Immature natural killer cell (primary cell): ENCODE measurements at regions not wholly inside any gene's neighbourhood (a gene's known extent, or its start where the extent isn't known, plus 50 kb on each side); places are given as distances from the start of the nearest gene placed in this dataset.

Experiments
- DNase-seq, 3 donors: peaks; one replicate each; pipeline ENCODE4 v3.0.0; 2022; ENCODE audit warnings: mixed read lengths in 1 of 3
- H3K27ac Mint-ChIP-seq, 6 donors: one replicate each; pipeline ENCODE4 v1.8.0; 2020; ENCODE audit warnings: mixed read lengths in 6 of 6, mild to moderate bottlenecking in 5 of 6, inconsistent platforms in 4 of 6, moderate library complexity in 3 of 6
- H3K27me3 Mint-ChIP-seq, 3 donors: one replicate each; pipeline ENCODE4 v1.8.0; 2020 to 2021; ENCODE audit warnings: low read depth in 3 of 3, mild to moderate bottlenecking in 3 of 3, mixed read lengths in 3 of 3, moderate library complexity in 3 of 3, inconsistent platforms in 1 of 3
- H3K36me3 Mint-ChIP-seq, 3 donors: one replicate each; pipeline ENCODE4 v1.8.0; 2020; ENCODE audit warnings: mixed read lengths in 3 of 3, inconsistent platforms in 2 of 3, mild to moderate bottlenecking in 2 of 3
- H3K4me1 Mint-ChIP-seq, 2 donors: one replicate each; pipeline ENCODE4 v1.8.0; 2020; ENCODE audit warnings: inconsistent platforms in 2 of 2, mild to moderate bottlenecking in 2 of 2, mixed read lengths in 2 of 2, moderate library complexity in 1 of 2
- H3K4me3 Mint-ChIP-seq, 5 donors: one replicate each; pipeline ENCODE4 v1.8.0; 2020; ENCODE audit warnings: mild to moderate bottlenecking in 5 of 5, mixed read lengths in 5 of 5, inconsistent platforms in 3 of 5, moderate library complexity in 3 of 5
- H3K9me3 Mint-ChIP-seq, 6 donors: one replicate each; pipeline ENCODE4 v1.8.0; 2020; ENCODE audit warnings: mild to moderate bottlenecking in 6 of 6, mixed read lengths in 6 of 6, inconsistent platforms in 4 of 6, moderate library complexity in 3 of 6

DNA sequence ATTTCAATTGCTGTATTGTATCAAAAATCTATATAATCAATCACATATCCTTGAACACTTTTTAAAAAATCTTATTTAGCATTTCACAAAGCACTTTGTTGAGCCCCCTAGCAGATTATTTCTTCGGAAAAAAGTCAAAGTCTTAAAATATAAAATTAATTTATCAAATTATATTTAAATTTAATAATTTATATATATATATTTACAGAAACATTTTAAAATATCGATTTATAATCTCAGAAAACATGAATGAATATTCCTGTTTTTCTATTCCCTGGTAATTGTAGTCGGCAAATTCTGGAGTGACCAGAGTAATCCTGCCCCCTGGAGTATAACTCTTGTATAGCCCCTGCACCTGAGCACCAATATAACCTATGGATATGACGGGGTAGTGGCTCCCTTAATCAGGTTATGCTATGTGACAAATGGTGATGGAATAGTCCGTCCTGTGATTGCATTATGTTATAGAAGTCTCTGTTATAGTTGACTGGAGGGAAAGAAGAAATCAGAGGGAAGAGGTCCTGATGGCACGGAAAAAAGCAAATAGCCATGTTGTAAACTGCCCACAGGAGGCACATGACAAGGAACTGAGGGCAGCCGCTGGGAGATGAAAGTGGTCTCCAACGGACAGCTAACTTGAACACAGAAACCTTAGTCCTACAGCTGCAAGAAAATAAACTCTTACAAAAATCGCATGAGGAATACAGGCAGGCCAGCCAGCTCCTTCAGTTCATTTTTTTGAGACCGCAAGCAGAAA lies 1092.3 kb downstream of the ARAP2 start:
- peaks cover 0 to 14% (median 6%) of the 10 kb centered on the region in 6 donors for H3K9me3 Mint-ChIP-seq

DNA sequence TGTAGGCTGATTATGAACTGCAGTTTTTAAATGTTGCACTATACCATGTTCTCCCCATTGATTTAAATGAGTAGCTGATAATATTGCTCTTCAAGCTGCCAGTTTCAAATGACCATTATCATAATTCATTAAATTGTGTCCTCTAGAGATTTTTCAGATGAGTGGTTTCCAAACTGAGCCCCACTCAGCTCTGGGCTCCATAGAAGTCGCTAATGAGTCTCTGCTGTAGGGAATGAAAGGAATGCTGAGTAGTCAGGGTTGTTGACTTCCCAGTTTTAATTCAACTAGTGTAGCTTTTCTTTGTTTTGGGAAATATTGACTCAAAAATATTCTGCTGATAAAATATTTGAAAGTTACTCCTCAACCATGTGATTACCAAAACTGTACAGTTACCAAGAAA lies 1081.1 kb downstream of the ARAP2 start:
- Mint-ChIP-seq H3K27me3 (no peaks in the 10 kb centered on the region), H3K4me3 (no peak overlapping the region), H3K4me1 (no peaks in the 10 kb centered on the region), H3K27ac (no peak overlapping the region), H3K36me3 (no peaks in the 10 kb centered on the region), H3K9me3 (peaks cover 0 to 22% (median 4%) of the 10 kb centered on the region in 6 donors)
- DNase-seq: no peak

More for the DNA sequence above, 1092.3 kb downstream of the ARAP2 start:
- no peak overlapping the region for H3K27ac Mint-ChIP-seq
- no peak overlapping the region for H3K4me3 Mint-ChIP-seq
- no peaks in the 10 kb centered on the region for H3K4me1 Mint-ChIP-seq
- DNase-seq: no peak
- peaks cover 0 to 1% (median 0%) of the 10 kb centered on the region in 3 donors for H3K27me3 Mint-ChIP-seq
- no peaks in the 10 kb centered on the region for H3K36me3 Mint-ChIP-seq

- Mint-ChIP-seq H3K4me1 (no peaks in the 10 kb centered on the region), H3K36me3 (no peaks in the 10 kb centered on the region), H3K27me3 (no peaks in the 10 kb centered on the region), H3K9me3 (peaks cover 0 to 20% (median 4%) of the 10 kb centered on the region in 6 donors), H3K4me3 (no peak overlapping the region), H3K27ac (no peak overlapping the region)
- DNase-seq: no peak
Measured at GRCh38 chr4:35164063-35164462, 1080.3 kb downstream of the ARAP2 start.

DNA sequence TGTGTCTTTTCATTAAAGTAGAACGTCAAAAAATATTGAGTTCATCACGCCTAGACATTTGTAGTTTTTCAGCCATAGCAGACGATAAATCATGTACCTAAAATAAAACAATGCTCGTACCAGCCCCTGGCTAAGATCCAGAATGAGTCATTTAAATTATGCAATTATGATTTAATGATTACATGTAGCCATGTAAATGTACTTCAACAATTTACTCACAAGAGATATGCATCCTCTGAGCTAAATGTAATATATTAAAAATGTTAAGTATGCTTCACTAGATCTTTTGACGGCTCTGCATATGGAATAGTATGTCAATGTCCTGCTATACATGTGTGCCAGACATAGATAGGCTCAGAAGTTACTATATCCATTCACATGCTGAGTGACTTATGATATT lies 1077.8 kb downstream of the ARAP2 start:
- Mint-ChIP-seq H3K27ac (no peak overlapping the region), H3K4me3 (no peak overlapping the region), H3K27me3 (no peaks in the 10 kb centered on the region), H3K9me3 (peaks cover 0 to 28% (median 7%) of the 10 kb centered on the region in 6 donors), H3K36me3 (no peaks in the 10 kb centered on the region), H3K4me1 (no peaks in the 10 kb centered on the region)
- DNase-seq: no peak

DNA sequence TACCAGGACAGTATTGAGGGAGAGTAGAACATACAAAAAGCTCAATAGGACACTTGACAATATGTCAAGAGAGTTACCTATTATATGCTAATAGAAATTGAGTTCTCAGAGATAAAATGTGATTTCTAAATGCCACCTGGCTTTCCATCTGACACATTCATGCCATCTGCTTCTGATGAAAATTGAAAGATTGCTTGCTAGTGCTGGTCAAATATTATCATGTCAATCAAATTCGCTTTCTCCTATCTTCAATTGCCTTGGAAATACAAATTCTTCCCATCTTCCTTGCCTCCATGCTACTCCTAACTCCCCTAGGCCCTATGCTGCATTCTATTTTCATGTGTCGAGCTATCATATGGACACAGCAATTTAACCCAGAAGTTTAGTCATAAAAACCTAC lies 1076.9 kb downstream of the ARAP2 start:
- no peaks in the 10 kb centered on the region for H3K4me1 Mint-ChIP-seq
- H3K27ac Mint-ChIP-seq: no peak overlapping the region
- no peak for DNase-seq
- no peaks in the 10 kb centered on the region for H3K27me3 Mint-ChIP-seq
- no peaks in the 10 kb centered on the region for H3K36me3 Mint-ChIP-seq
- no peak overlapping the region for H3K4me3 Mint-ChIP-seq
- peaks cover 1 to 28% (median 7%) of the 10 kb centered on the region in 6 donors for H3K9me3 Mint-ChIP-seq

- H3K27me3 Mint-ChIP-seq: peaks cover 0 to 2% (median 0%) of the 10 kb centered on the region in 3 donors
- H3K4me1 Mint-ChIP-seq: no peaks in the 10 kb centered on the region
- DNase-seq: no peak
- H3K36me3 Mint-ChIP-seq: no peaks in the 10 kb centered on the region
- H3K27ac Mint-ChIP-seq: no peak overlapping the region
- H3K4me3 Mint-ChIP-seq: no peak overlapping the region
- peaks cover 0 to 22% (median 9%) of the 10 kb centered on the region in 6 donors for H3K9me3 Mint-ChIP-seq
Measured at GRCh38 chr4:35175487-35175886, 1068.8 kb downstream of the ARAP2 start.

DNA sequence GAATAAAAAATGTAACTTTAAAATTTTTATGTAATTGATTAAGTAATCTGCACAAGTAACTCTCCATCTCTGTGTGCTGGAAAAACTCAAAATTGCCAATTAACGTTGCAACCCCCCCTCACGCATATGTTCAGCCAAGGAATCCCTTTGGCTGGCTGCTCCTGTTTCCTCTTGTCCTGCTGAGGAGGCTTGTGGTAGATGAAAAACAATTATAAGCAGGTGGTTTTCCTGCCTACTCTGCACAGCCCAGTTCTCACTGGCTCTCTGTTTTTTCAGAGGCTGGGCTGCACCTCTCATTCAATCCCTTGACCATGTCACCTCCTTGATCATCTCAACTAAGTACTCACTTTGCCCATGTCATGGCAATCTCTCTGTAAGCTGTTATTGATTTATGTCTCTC lies 1068.4 kb downstream of the ARAP2 start:
- no peaks in the 10 kb centered on the region for H3K4me1 Mint-ChIP-seq
- H3K36me3 Mint-ChIP-seq: no peaks in the 10 kb centered on the region
- peaks cover 0 to 18% (median 7%) of the 10 kb centered on the region in 6 donors for H3K9me3 Mint-ChIP-seq
- no peak overlapping the region for H3K27ac Mint-ChIP-seq
- H3K4me3 Mint-ChIP-seq: no peak overlapping the region
- peaks cover 0 to 2% (median 0%) of the 10 kb centered on the region in 3 donors for H3K27me3 Mint-ChIP-seq
- no peak for DNase-seq

GRCh38 chr4:35182451-35182850 lies 1061.9 kb downstream of the ARAP2 start:
- Mint-ChIP-seq H3K9me3 (peaks cover 2 to 21% (median 7%) of the 10 kb centered on the region in 6 donors), H3K4me3 (no peak overlapping the region), H3K27me3 (peaks cover 0 to 2% (median 0%) of the 10 kb centered on the region in 3 donors), H3K36me3 (no peaks in the 10 kb centered on the region), H3K27ac (no peak overlapping the region), H3K4me1 (no peaks in the 10 kb centered on the region)
- no peak for DNase-seq

DNA sequence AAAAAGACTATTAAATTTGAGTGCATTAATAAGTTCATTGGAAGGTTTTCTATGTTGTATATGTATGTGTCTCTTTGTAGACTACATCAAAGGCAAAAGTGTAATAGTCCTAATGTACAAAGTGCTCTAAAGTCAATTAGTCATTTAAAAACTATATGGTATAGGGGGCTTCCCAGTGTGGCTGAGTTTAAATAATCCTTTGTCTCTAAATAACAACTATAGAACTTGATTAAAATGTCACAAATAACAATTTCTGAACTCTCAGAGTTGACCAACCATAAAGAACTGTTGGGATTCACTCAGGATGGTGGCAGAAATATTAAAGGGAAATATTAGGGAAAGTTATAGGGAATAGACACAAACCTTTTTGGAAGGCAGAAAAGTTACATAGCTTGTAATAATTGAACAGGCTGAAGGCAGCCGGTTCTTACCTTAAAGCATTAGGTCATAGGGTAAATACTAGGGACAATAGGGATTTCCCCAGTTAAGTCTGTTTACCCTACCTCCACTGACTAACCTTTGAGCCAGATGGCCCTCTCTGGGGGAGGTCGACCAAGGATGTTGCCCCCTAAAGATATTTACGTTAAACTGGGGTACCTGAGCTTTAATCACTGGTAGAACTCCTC lies 1054.2 kb downstream of the ARAP2 start:
- H3K4me3 Mint-ChIP-seq: no peak overlapping the region
- no peak for DNase-seq
- no peaks in the 10 kb centered on the region for H3K4me1 Mint-ChIP-seq
- peaks cover 0 to 7% (median under 1%) of the 10 kb centered on the region in 6 donors for H3K9me3 Mint-ChIP-seq
- H3K36me3 Mint-ChIP-seq: no peaks in the 10 kb centered on the region
- H3K27ac Mint-ChIP-seq: no peak overlapping the region
- peaks cover 0 to 1% (median 0%) of the 10 kb centered on the region in 3 donors for H3K27me3 Mint-ChIP-seq

DNA sequence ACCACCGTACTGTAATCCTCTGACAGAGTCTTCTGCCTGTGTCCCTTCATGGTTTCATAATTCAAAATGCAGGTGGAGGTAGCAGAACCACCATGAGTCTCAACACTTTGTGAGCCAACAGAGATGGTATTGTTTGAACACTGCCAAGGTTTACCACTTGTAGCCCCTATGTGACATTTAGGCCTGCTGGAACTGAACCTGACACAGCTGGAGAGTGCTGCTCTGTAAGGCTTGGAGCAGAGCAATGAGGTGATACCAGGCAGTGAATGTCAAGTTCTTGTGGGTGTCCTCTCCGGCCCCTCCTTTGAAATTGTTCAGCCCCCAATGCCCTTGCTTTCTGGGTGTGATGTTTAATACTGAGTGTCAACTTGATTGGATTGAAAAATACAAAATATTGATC lies 1042.9 kb downstream of the ARAP2 start:
- no peak overlapping the region for H3K27ac Mint-ChIP-seq
- no peak for DNase-seq
- H3K27me3 Mint-ChIP-seq: no peaks in the 10 kb centered on the region
- H3K36me3 Mint-ChIP-seq: no peaks in the 10 kb centered on the region
- H3K4me3 Mint-ChIP-seq: no peak overlapping the region
- H3K9me3 Mint-ChIP-seq: peaks cover 0 to 3% (median 0%) of the 10 kb centered on the region in 6 donors
- no peaks in the 10 kb centered on the region for H3K4me1 Mint-ChIP-seq

- H3K4me1 Mint-ChIP-seq: no peaks in the 10 kb centered on the region
- no peak for DNase-seq
- no peaks in the 10 kb centered on the region for H3K36me3 Mint-ChIP-seq
- peaks cover 0 to 5% (median 2%) of the 10 kb centered on the region in 6 donors for H3K9me3 Mint-ChIP-seq
- no peak overlapping the region for H3K27ac Mint-ChIP-seq
- H3K4me3 Mint-ChIP-seq: no peak overlapping the region
- peaks cover 0 to 4% (median 3%) of the 10 kb centered on the region in 3 donors for H3K27me3 Mint-ChIP-seq
Measured at GRCh38 chr4:35216636-35217035, 1027.7 kb downstream of the ARAP2 start.

GRCh38 chr4:35217331-35217730 lies 1027.0 kb downstream of the ARAP2 start:
- Mint-ChIP-seq H3K36me3 (no peaks in the 10 kb centered on the region), H3K27ac (no peak overlapping the region), H3K4me1 (no peaks in the 10 kb centered on the region), H3K4me3 (no peak overlapping the region), H3K9me3 (peaks cover 0 to 5% (median 1%) of the 10 kb centered on the region in 6 donors), H3K27me3 (peaks cover 0 to 3% (median 2%) of the 10 kb centered on the region in 3 donors)
- no peak for DNase-seq

GRCh38 chr4:35228313-35228712 lies 1016.0 kb downstream of the ARAP2 start:
- DNase-seq: no peak
- Mint-ChIP-seq H3K36me3 (no peaks in the 10 kb centered on the region), H3K27me3 (peaks cover 0 to 2% (median 0%) of the 10 kb centered on the region in 3 donors), H3K27ac (no peak overlapping the region), H3K9me3 (peaks cover 2 to 7% (median 4%) of the 10 kb centered on the region in 6 donors), H3K4me1 (no peaks in the 10 kb centered on the region), H3K4me3 (no peak overlapping the region)

GRCh38 chr4:35229021-35229420 lies 1015.3 kb downstream of the ARAP2 start:
- Mint-ChIP-seq H3K9me3 (peaks cover 2 to 11% (median 4%) of the 10 kb centered on the region in 6 donors), H3K4me1 (no peaks in the 10 kb centered on the region), H3K27me3 (peaks cover 0 to 2% (median 0%) of the 10 kb centered on the region in 3 donors), H3K4me3 (no peak overlapping the region), H3K27ac (no peak overlapping the region), H3K36me3 (no peaks in the 10 kb centered on the region)
- DNase-seq: no peak
